H1 (cell line): ENCODE measurements at regions not wholly inside any gene's neighbourhood (a gene's known extent, or its start where the extent isn't known, plus 50 kb on each side); places are given as distances from the start of the nearest gene placed in this dataset.

ENCODE experiments used
- CTCF ChIA-PET: fragments of 300-600 bp; sonication (Branson Sonifier 250); formaldehyde crosslinking; loops from one replicate; lab custom pipeline; 2021; ENCODE audit not compliant: partially characterized antibody; lab: Charles Lee
- POLR2A ChIA-PET: fragments of 300-600 bp; sonication (Branson Sonifier 250); formaldehyde crosslinking; loops from one replicate; lab custom pipeline; 2021; ENCODE audit warnings: inconsistent platforms; ENCODE audit not compliant: partially characterized antibody; lab: Charles Lee
- DNase-seq, 2 experiments: peaks; one replicate each; pipeline versions ENCODE4 v3.0.0 to v3.0.0-alpha.2; 2010 to 2022; ENCODE audit warnings: low spot score in 2 of 2, low read depth in 1 of 2, mixed read lengths in 1 of 2
- FAIRE-seq: peaks from 2 replicates; lab custom pipeline; 2011; peaks lifted over from hg19 to GRCh38; lab: Jason Lieb, UNC
- H2AFZ ChIP-seq: 2 replicates; pipeline ENCODE4 v1.8.1; 2012; ENCODE audit warnings: low read length, inconsistent platforms
- H2AK5ac ChIP-seq: 2 replicates; pipeline ENCODE4 v1.6.1; 2013; ENCODE audit warnings: low read depth, low read length
- H2BK120ac ChIP-seq: replicated peaks from 2 replicates; pipeline ENCODE3; 2013; ENCODE audit warnings: low read depth, low read length, inconsistent platforms
- H2BK12ac ChIP-seq: 2 replicates; pipeline ENCODE4 v1.6.1; 2013; ENCODE audit warnings: low read depth, low read length
- H2BK15ac ChIP-seq: 2 replicates; pipeline ENCODE4 v1.6.1; 2013; ENCODE audit warnings: low read length
- H2BK20ac ChIP-seq: 2 replicates; pipeline ENCODE4 v1.6.1; 2013; ENCODE audit warnings: low read length
- H2BK5ac ChIP-seq: 2 replicates; pipeline ENCODE4 v1.6.1; 2013; ENCODE audit warnings: low read depth, low read length
- H3K14ac ChIP-seq: 2 replicates; pipeline ENCODE4 v1.6.1; 2013; ENCODE audit warnings: inconsistent platforms; ENCODE audit not compliant: insufficient read length
- H3K18ac ChIP-seq: 2 replicates; pipeline ENCODE4 v1.6.1; 2013; ENCODE audit warnings: low read length; ENCODE audit errors: extremely low read depth
- H3K23ac ChIP-seq: 2 replicates; pipeline ENCODE4 v1.6.1; 2013; ENCODE audit warnings: inconsistent platforms; ENCODE audit not compliant: insufficient read length
- H3K23me2 ChIP-seq: 2 replicates; pipeline ENCODE4 v1.6.1; 2013; ENCODE audit warnings: low read depth, low read length
- H3K27ac ChIP-seq: 2 replicates; pipeline ENCODE4 v1.6.1; 2011; ENCODE audit warnings: low read depth, low read length, inconsistent platforms
- H3K27me3 ChIP-seq, 4 experiments: replicated peaks in 1 of 4; 1 replicate in 1 of 4; 2 replicates in 3 of 4; pipeline versions ENCODE4 v1.6.1 to v1.8.1; 2011 to 2013; ENCODE audit warnings: low read length in 3 of 4, mild to moderate bottlenecking in 3 of 4, inconsistent platforms in 2 of 4, mixed read lengths in 2 of 4, moderate library complexity in 1 of 4; ENCODE audit not compliant: control insufficient read depth in 3 of 4, insufficient read depth in 3 of 4; ENCODE audit errors: extremely low read depth in 1 of 4
- H3K36me3 ChIP-seq, 4 experiments: 2 replicates each; pipeline versions ENCODE4 v1.6.1 to v1.8.1; 2011 to 2013; ENCODE audit warnings: mild to moderate bottlenecking in 4 of 4, low read length in 3 of 4, moderate library complexity in 2 of 4, control low read depth in 1 of 4, inconsistent platforms in 1 of 4; ENCODE audit not compliant: insufficient read depth in 4 of 4, control insufficient read depth in 2 of 4
- H3K4ac ChIP-seq: replicated peaks from 2 replicates; pipeline ENCODE3; 2013; ENCODE audit warnings: low read length, low read depth, mixed read lengths, inconsistent platforms; ENCODE audit not compliant: insufficient read length
- H3K4me1 ChIP-seq, 4 experiments: replicated peaks in 1 of 4; 1 replicate in 1 of 4; 2 replicates in 3 of 4; pipeline versions ENCODE4 v1.6.1 to v1.8.1; 2011 to 2013; ENCODE audit warnings: low read length in 3 of 4, inconsistent platforms in 2 of 4, mixed read lengths in 1 of 4; ENCODE audit not compliant: insufficient read depth in 4 of 4, control insufficient read depth in 3 of 4
- H3K4me2 ChIP-seq, 2 experiments: 2 replicates each; pipeline versions ENCODE4 v1.6.1 to v1.8.1; 2011 to 2013; ENCODE audit warnings: low read depth in 2 of 2, low read length in 2 of 2, control low read depth in 1 of 2, inconsistent platforms in 1 of 2, mild to moderate bottlenecking in 1 of 2; ENCODE audit not compliant: insufficient read depth in 1 of 2
- H3K4me3 ChIP-seq, 4 experiments: fragments of 200-600, 300-600 bp in 1 of 4; sonication (generic), shearing (Covaris generic), sonication (Bioruptor Twin) in 1 of 4; 2 replicates each; pipeline versions ENCODE4 v1.5.1 to v1.8.1; 2011 to 2016; ENCODE audit warnings: low read length in 4 of 4, low read depth in 3 of 4, control low read depth in 2 of 4, inconsistent platforms in 2 of 4, mild to moderate bottlenecking in 2 of 4, mixed read lengths in 1 of 4, moderate library complexity in 1 of 4; ENCODE audit not compliant: insufficient read depth in 2 of 4; ENCODE audit errors: extremely low read depth in 1 of 4
- H3K56ac ChIP-seq: replicated peaks from 2 replicates; pipeline ENCODE3; 2013; ENCODE audit warnings: low read depth, mild to moderate bottlenecking, mixed read lengths, low read length, inconsistent platforms; ENCODE audit not compliant: insufficient read length
- H3K79me1 ChIP-seq: 2 replicates; pipeline ENCODE4 v1.6.1; 2013; ENCODE audit warnings: low read depth, low read length, control low read depth
- H3K79me2 ChIP-seq, 2 experiments: 2 replicates each; pipeline versions ENCODE4 v1.6.1 to v1.8.1; 2012 to 2013; ENCODE audit warnings: low read length in 2 of 2, mild to moderate bottlenecking in 2 of 2, inconsistent platforms in 1 of 2; ENCODE audit not compliant: insufficient read depth in 2 of 2, control insufficient read depth in 1 of 2
- H3K9ac ChIP-seq, 4 experiments: replicated peaks in 1 of 4; 1 replicate in 1 of 4; 2 replicates in 3 of 4; pipeline versions ENCODE4 v1.6.1 to v1.8.1; 2011 to 2013; ENCODE audit warnings: low read depth in 3 of 4, low read length in 3 of 4, control low read depth in 2 of 4, mild to moderate bottlenecking in 2 of 4, moderate library complexity in 2 of 4, inconsistent platforms in 1 of 4; ENCODE audit errors: extremely low read depth in 1 of 4
- H3K9me3 ChIP-seq, 2 experiments: 2 replicates each; pipeline versions ENCODE4 v1.6.1 to v1.8.1; 2012 to 2013; ENCODE audit warnings: mild to moderate bottlenecking in 2 of 2, moderate library complexity in 2 of 2, control low read depth in 1 of 2, inconsistent platforms in 1 of 2, low read depth in 1 of 2, low read length in 1 of 2, mixed read lengths in 1 of 2; ENCODE audit not compliant: insufficient read depth in 2 of 2
- H4K20me1 ChIP-seq, 2 experiments: replicated peaks in 1 of 2; 2 replicates each; pipeline versions ENCODE3 to v1.8.1; 2011 to 2013; ENCODE audit warnings: inconsistent platforms in 2 of 2, low read length in 2 of 2, mild to moderate bottlenecking in 1 of 2; ENCODE audit not compliant: insufficient read depth in 2 of 2, control insufficient read depth in 1 of 2
- H4K5ac ChIP-seq: 2 replicates; pipeline ENCODE4 v1.6.1; 2013; ENCODE audit warnings: low read length, low read depth, mixed read lengths, inconsistent platforms; ENCODE audit not compliant: insufficient read length
- H4K8ac ChIP-seq: 2 replicates; pipeline ENCODE4 v1.8.0; 2013; ENCODE audit warnings: mild to moderate bottlenecking, moderate library complexity, low read length, inconsistent platforms; ENCODE audit not compliant: insufficient read depth; ENCODE audit errors: extremely low read depth
- H4K91ac ChIP-seq: replicated peaks from 2 replicates; pipeline ENCODE3; 2013; ENCODE audit warnings: low read length, mixed read lengths, inconsistent platforms; ENCODE audit not compliant: insufficient read length
- SUZ12 ChIP-seq: fragments of 200-600 bp; sonication (generic); IDR thresholded peaks from 2 replicates; pipeline ENCODE4 v1.6.1; 2012; ENCODE audit warnings: mild to moderate bottlenecking, inconsistent platforms, low read length, moderate library complexity, mixed read lengths
- WGBS, 2 experiments: shearing (Covaris generic) in 1 of 2; methylation state at CpG; one replicate each; pipeline versions ENCODE4 v1.1.6 to v1.1.7; 2013 to 2015; ENCODE audit warnings: low lambda C conversion rate in 2 of 2, mixed read lengths in 2 of 2, inconsistent platforms in 1 of 2, low coverage in 1 of 2, missing lambda C conversion rate in 1 of 2; ENCODE audit not compliant: insufficient replicate concordance in 2 of 2, insufficient coverage in 1 of 2, insufficient read length in 1 of 2; ENCODE audit errors: extremely low coverage in 1 of 2, missing lambda C conversion rate in 1 of 2; 5-methylcytosine and 5-hydroxymethylcytosine counted together

DNA sequence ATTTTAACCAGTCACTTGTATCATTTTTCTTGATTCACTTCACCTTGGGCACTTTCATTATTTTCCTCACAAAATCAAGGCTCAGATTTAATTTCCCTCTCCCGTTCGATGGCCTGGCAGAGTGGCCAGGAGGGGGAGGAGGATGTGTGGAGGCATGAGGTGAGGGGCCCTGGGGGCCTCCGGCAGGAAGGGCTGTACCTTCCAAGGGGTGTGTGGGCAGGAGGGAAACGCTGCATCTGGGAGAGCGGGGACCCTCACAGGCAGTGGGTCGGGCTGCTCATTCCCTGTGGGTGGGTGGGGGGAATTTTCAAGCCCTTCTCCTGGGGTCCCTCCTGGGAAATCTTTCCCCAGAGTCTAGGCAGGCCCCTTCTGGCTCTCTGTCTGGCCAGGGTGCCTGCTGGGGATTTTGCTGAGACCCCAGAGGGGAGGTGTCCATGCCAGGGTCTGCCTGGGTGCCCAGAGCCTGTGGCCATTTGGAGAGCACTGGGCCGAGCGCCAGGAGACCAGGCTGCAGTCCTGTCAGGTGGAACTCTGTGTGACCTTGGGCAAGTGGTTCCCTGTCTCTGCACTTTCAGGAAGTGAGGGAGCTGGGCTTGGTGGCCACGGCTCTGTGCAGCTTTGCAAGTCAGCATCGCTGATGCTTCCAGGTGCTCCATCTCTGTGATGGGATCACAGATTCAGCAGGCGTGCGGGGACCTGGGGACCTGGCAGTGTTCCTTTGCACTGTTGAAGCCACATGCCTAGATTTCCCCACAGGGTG is 81.9 kb upstream of the C1orf174 start:
- H3K18ac ChIP-seq, result no peak overlapping the region
- no peak overlapping the region for H2BK120ac ChIP-seq
- FAIRE-seq, result no peak
- ChIA-PET CTCF (no interaction called here), POLR2A (no interaction called here)
- no peak overlapping the region for H4K8ac ChIP-seq
- no peak for DNase-seq
- H3K4me2 ChIP-seq, result no peak overlapping the region
- no peak overlapping the region for H3K56ac ChIP-seq
- no peaks in the 10 kb centered on the region for H3K36me3 ChIP-seq
- H2BK15ac ChIP-seq, result no peak overlapping the region
- no peak overlapping the region; the same call in 1 of the 2 replicates for H2BK20ac ChIP-seq
- no peak overlapping the region for H2AK5ac ChIP-seq
- H3K79me2 ChIP-seq, result no peaks in the 10 kb centered on the region
- no peak overlapping the region for H2BK5ac ChIP-seq
- H3K27ac ChIP-seq, result no peak overlapping the region
- H3K23ac ChIP-seq, result no peak overlapping the region
- H4K20me1 ChIP-seq, result no peaks in the 10 kb centered on the region
- no peak overlapping the region for H3K4me3 ChIP-seq
- H3K9me3 ChIP-seq, result no peaks in the 10 kb centered on the region
- no peaks in the 10 kb centered on the region for H3K79me1 ChIP-seq
- no peak overlapping the region; a peak in 2 of 7 replicates for H3K9ac ChIP-seq
- H2AFZ ChIP-seq, result 0 out of 2 replicates have a peak overlapping the region, but pooled peaks have one; percentile 58
- no peaks in the 10 kb centered on the region; a peak in 1 of 7 replicates for H3K4me1 ChIP-seq
- no peaks in the 10 kb centered on the region for H3K27me3 ChIP-seq
- H4K5ac ChIP-seq, result no peak overlapping the region
- no peak overlapping the region for H2BK12ac ChIP-seq
- WGBS, 2 experiments, result 88% methylated on average over 10 of the region's 12 CpGs; no CpG with 5 or more reads in 1 of the 2 experiments
- H3K14ac ChIP-seq, result no peak overlapping the region
- no peaks in the 10 kb centered on the region for H3K23me2 ChIP-seq
- H3K4ac ChIP-seq, result no peak overlapping the region
- no peak overlapping the region for H4K91ac ChIP-seq
- TF ChIP-seq SUZ12, result no peak
